Fibroblast of the aortic adventitia (primary cell): ENCODE measurements at regions not wholly inside any gene's neighbourhood (a gene's known extent, or its start where the extent isn't known, plus 50 kb on each side); places are given as distances from the start of the nearest gene placed in this dataset.

ENCODE experiments used
- DNase-seq: peaks from one replicate; pipeline ENCODE4 v3.0.0-alpha.2; 2010; ENCODE audit warnings: low read depth
- H3K4me3 ChIP-seq: 2 replicates; pipeline ENCODE4 v1.5.1; 2011; ENCODE audit warnings: low read depth, mild to moderate bottlenecking, control low read depth, low read length, moderate library complexity
- CTCF ChIP-seq: IDR thresholded peaks from 2 replicates; pipeline ENCODE4 v1.5.1; 2011; ENCODE audit warnings: mild to moderate bottlenecking, low read length, control low read depth, inconsistent platforms; ENCODE audit not compliant: insufficient read depth

- no peak overlapping the region for H3K4me3 ChIP-seq
- TF ChIP-seq CTCF = no peak
- no peak for DNase-seq
Observed at GRCh38 chr18:57278933-57279332, 73.4 kb upstream of the ST8SIA3 start.

- no peak for TF ChIP-seq CTCF
- no peak for DNase-seq
- H3K4me3 ChIP-seq = no peak overlapping the region
Observed at GRCh38 chr18:57281519-57281918, 70.8 kb upstream of the ST8SIA3 start.

- no peak for TF ChIP-seq CTCF
- no peak overlapping the region for H3K4me3 ChIP-seq
- DNase-seq = no peak
Observed at GRCh38 chr18:57286949-57287348, 65.4 kb upstream of the ST8SIA3 start.

- no peak for DNase-seq
- no peak for TF ChIP-seq CTCF
- H3K4me3 ChIP-seq = no peak overlapping the region
Observed at GRCh38 chr18:57287766-57288165, 64.6 kb upstream of the ST8SIA3 start.

GRCh38 chr18:57294547-57294946 is 57.8 kb upstream of the ST8SIA3 start:
- no peak overlapping the region for H3K4me3 ChIP-seq
- TF ChIP-seq CTCF = no peak
- no peak for DNase-seq

GRCh38 chr18:57296336-57296735 is 56.0 kb upstream of the ST8SIA3 start:
- no peak for DNase-seq
- no peak for TF ChIP-seq CTCF
- no peak overlapping the region for H3K4me3 ChIP-seq

GRCh38 chr18:57297306-57297705 is 55.1 kb upstream of the ST8SIA3 start:
- no peak overlapping the region for H3K4me3 ChIP-seq
- TF ChIP-seq CTCF = no peak
- no peak for DNase-seq
